Fibroblast of villous mesenchyme (primary cell): ENCODE measurements at regions not wholly inside any gene's neighbourhood (a gene's known extent, or its start where the extent isn't known, plus 50 kb on each side); places are given as distances from the start of the nearest gene placed in this dataset.

Experiments
- DNase-seq: peaks from one replicate; pipeline ENCODE4 v3.0.0-alpha.2; 2010; ENCODE audit warnings: low read depth
- H3K4me3 ChIP-seq: 2 replicates; pipeline ENCODE4 v1.5.1; 2011; ENCODE audit warnings: low read depth, mild to moderate bottlenecking, low read length
- TF ChIP-seq, protein P1 (sequence below): IDR thresholded peaks from 2 replicates; pipeline ENCODE4 v1.5.1; 2012; ENCODE audit warnings: low read depth, mild to moderate bottlenecking, low read length; ENCODE audit not compliant: insufficient read depth

DNA sequence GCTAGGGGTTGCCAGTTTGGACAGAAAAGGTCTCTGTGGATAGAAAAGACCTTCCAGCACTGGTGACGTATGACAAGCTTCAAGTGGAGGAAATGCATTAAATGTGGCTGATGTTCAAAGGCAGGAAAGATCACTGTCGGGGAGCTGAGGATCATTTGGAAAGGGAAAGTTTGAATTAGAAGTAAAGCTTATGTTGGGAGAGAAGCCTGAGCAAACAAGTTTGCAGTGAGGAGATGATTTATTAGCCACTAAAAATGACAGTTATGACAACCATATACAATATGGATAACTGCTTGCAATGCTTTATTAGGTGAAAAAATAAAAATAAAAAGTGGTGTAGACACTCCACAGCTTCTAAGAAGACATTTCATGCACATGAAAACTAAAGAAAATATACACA is 135.3 kb upstream of the HS3ST1 start:
- no peak overlapping the region for H3K4me3 ChIP-seq
- DNase-seq, result no peak
- TF ChIP-seq, protein P1, sequence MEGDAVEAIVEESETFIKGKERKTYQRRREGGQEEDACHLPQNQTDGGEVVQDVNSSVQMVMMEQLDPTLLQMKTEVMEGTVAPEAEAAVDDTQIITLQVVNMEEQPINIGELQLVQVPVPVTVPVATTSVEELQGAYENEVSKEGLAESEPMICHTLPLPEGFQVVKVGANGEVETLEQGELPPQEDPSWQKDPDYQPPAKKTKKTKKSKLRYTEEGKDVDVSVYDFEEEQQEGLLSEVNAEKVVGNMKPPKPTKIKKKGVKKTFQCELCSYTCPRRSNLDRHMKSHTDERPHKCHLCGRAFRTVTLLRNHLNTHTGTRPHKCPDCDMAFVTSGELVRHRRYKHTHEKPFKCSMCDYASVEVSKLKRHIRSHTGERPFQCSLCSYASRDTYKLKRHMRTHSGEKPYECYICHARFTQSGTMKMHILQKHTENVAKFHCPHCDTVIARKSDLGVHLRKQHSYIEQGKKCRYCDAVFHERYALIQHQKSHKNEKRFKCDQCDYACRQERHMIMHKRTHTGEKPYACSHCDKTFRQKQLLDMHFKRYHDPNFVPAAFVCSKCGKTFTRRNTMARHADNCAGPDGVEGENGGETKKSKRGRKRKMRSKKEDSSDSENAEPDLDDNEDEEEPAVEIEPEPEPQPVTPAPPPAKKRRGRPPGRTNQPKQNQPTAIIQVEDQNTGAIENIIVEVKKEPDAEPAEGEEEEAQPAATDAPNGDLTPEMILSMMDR, result no peak

DNA sequence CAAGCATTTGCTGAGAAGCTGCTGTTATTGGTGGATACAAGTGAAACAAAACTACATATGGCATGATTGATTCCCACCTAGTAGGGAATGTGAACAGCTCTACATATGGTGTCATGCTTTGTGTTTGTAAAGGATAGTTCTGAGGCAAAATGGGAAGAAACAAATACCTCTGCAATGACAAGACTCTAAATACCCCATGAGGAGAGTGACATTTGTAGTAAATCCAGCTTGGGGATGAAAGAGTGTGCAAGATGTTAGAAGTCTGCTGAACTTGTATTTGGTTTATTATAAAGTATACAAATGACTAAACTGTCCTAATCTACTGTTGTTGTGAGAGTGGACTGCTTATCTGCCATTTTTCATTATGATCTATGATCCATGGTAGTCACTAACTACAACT is 120.8 kb upstream of the HS3ST1 start:
- H3K4me3 ChIP-seq, result no peak overlapping the region
- DNase-seq, result no peak
- TF ChIP-seq, protein P1, result no peak

DNA sequence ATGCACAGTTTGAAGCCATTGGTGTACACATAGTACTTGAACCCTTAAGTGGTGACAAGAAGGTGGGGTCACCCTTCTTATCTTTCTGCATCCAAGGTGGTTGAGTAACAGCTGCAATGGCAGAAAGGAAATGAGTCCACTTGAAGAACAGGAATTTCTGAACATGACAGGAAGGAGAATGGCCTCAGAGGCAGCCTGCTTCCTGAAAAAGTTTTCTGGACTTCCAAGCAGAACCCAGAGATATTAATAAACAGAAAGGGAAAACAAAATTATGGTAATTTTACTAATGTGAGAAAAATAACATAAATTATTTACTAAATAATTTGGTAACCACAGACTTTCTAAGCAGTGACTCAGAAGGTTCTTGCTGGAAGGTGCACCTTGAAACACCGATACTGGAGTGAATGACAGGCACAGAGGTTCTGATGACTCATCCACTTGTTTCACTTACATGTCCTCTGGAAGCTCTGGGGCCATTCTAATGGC is 119.9 kb upstream of the HS3ST1 start:
- TF ChIP-seq, protein P1, result no peak
- no peak for DNase-seq
- no peak overlapping the region for H3K4me3 ChIP-seq

GRCh38 chr4:11546391-11547175 is 117.9 kb upstream of the HS3ST1 start:
- TF ChIP-seq, protein P1, result no peak
- no peak overlapping the region for H3K4me3 ChIP-seq

GRCh38 chr4:11545651-11546050 is 117.0 kb upstream of the HS3ST1 start:
- DNase-seq, result no peak
- no peak overlapping the region for H3K4me3 ChIP-seq
- TF ChIP-seq, protein P1, result no peak

More at GRCh38 chr4:11546391-11547175, 117.9 kb upstream of the HS3ST1 start:
- no peak for DNase-seq

DNA sequence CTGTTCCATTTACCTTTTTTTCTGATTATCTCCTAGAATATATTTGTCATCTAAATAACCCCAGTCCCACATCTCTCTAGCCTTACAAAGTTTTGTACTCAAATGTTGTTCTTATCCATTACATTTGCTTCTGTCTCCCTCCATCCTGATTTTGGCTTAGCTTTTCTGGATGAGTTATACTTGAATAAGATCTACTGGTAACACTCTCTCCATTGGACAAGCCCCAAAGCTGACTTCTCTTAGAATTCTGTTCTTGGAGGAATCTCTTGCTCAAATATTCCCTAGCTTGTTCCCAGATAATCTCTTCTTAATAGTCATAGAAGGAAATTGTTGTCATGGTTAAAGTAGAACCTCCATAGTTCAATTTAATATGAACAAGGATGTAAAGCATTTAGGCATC is 115.5 kb upstream of the HS3ST1 start:
- TF ChIP-seq, protein P1, result no peak
- H3K4me3 ChIP-seq, result no peak overlapping the region
- no peak for DNase-seq
